Esophagus muscularis mucosa (tissue), 4 donors: ENCODE measurements at regions not wholly inside any gene's neighbourhood (a gene's known extent, or its start where the extent isn't known, plus 50 kb on each side); places are given as distances from the start of the nearest gene placed in this dataset.

Experiments
- DNase-seq: peaks from one replicate; pipeline ENCODE4 v3.0.0-alpha.2; 2017; ENCODE audit errors: extremely low spot score
- H3K27ac ChIP-seq, 4 donors: fragments of 200-600 bp; sonication (generic); replicated peaks in 1 of 4; 1 replicate in 3 of 4; 2 replicates in 1 of 4; pipeline ENCODE4 v1.5.1; 2016 to 2019; ENCODE audit warnings: mild to moderate bottlenecking in 1 of 4
- H3K27me3 ChIP-seq, 4 donors: fragments of 200-600 bp; sonication (generic); one replicate each; pipeline versions ENCODE4 v1.5.1 to v1.6.0; 2016 to 2019
- H3K36me3 ChIP-seq, 4 donors: fragments of 200-600 bp; sonication (generic); one replicate each; pipeline ENCODE4 v1.5.1; 2016 to 2019
- H3K4me1 ChIP-seq, 4 donors: fragments of 200-600 bp; sonication (generic); one replicate each; pipeline ENCODE4 v1.5.1; 2016 to 2019
- H3K4me3 ChIP-seq, 4 donors: fragments of 200-600 bp; sonication (generic); 1 replicate in 2 of 4; 2 replicates in 2 of 4; pipeline ENCODE4 v1.5.1; 2016 to 2019; ENCODE audit warnings: mild to moderate bottlenecking in 4 of 4, moderate library complexity in 1 of 4
- H3K9me3 ChIP-seq, 4 donors: fragments of 200-600 bp; sonication (generic); 1 replicate in 3 of 4; 2 replicates in 1 of 4; pipeline ENCODE4 v1.5.1; 2016 to 2019
- CTCF ChIP-seq, 3 experiments: fragments of 200-600 bp in 2 of 3; fragments of 450-650 bp in 1 of 3; sonication (generic) in 2 of 3; IDR thresholded peaks; one replicate each; pipeline ENCODE4 v1.5.1; 2017 to 2019; ENCODE audit warnings: antibody characterized with exemption in 3 of 3, mild to moderate bottlenecking in 2 of 3, moderate library complexity in 1 of 3
- EP300 ChIP-seq: sonication (generic); formaldehyde crosslinking; IDR thresholded peaks from one replicate; pipeline ENCODE4 v1.6.1; 2017; ENCODE audit warnings: antibody characterized with exemption
- POLR2A ChIP-seq: fragments of 450-650 bp; IDR thresholded peaks from one replicate; pipeline ENCODE4 v1.6.1; 2017; ENCODE audit warnings: antibody characterized with exemption, moderate library complexity, mild to moderate bottlenecking, low read depth
- POLR2AphosphoS5 ChIP-seq, 2 donors: sonication (generic); formaldehyde crosslinking; IDR thresholded peaks; one replicate each; pipeline ENCODE4 v1.6.1; 2017; ENCODE audit warnings: antibody characterized with exemption in 2 of 2
- WGBS: methylation state at CpG from one replicate; pipeline ENCODE4 v1.1.5; 2018; 5-methylcytosine and 5-hydroxymethylcytosine counted together
- intact Hi-C: fragments of 100-400 bp; cut with DNase I; formaldehyde crosslinking; loops from one replicate; pipeline ENCODE4 v1.15.1; 2023

GRCh38 chr17:72205822-72206221 is 85.0 kb downstream of the SOX9 start:
- intact Hi-C loops, result no loop called here
- no peak overlapping the region for H3K4me3 ChIP-seq
- WGBS, result 55% methylated on average over 3 of the region's 3 CpGs
- no peaks in the 10 kb centered on the region for H3K9me3 ChIP-seq
- TF ChIP-seq EP300 (no peak), POLR2A (no peak), POLR2AphosphoS5 (IDR thresholded peaks at IDR 0.05) (no peak), CTCF (IDR thresholded peaks at IDR 0.05) (no peak)
- no peaks in the 10 kb centered on the region for H3K4me1 ChIP-seq
- no peak overlapping the region for H3K27ac ChIP-seq
- H3K27me3 ChIP-seq, result peaks cover 0 to 35% (median 4%) of the 10 kb centered on the region in 4 donors
- DNase-seq, result no peak
- H3K36me3 ChIP-seq, result no peaks in the 10 kb centered on the region

GRCh38 chr17:72206376-72206775 is 85.6 kb downstream of the SOX9 start:
- 57% methylated on average over 4 of the region's 4 CpGs for WGBS
- intact Hi-C loops, result no loop called here
- Histone ChIP-seq H3K36me3 (no peaks in the 10 kb centered on the region), H3K27me3 (peaks cover 0 to 35% (median 4%) of the 10 kb centered on the region in 4 donors), H3K27ac (no peak overlapping the region), H3K4me3 (no peak overlapping the region), H3K4me1 (no peaks in the 10 kb centered on the region), H3K9me3 (no peaks in the 10 kb centered on the region)
- no peak for TF ChIP-seq EP300
- TF ChIP-seq POLR2AphosphoS5 (IDR thresholded peaks at IDR 0.05), result no peak
- no peak for TF ChIP-seq CTCF (IDR thresholded peaks at IDR 0.05)
- no peak for TF ChIP-seq POLR2A
- no peak for DNase-seq

GRCh38 chr17:72208832-72209231 is 88.0 kb downstream of the SOX9 start:
- H3K27ac ChIP-seq, result no peak overlapping the region
- no peaks in the 10 kb centered on the region for H3K36me3 ChIP-seq
- intact Hi-C loops, result no loop called here
- H3K27me3 ChIP-seq, result peaks cover 0 to 32% (median 4%) of the 10 kb centered on the region in 4 donors
- H3K4me1 ChIP-seq, result no peaks in the 10 kb centered on the region
- no peak for DNase-seq
- no peak for TF ChIP-seq EP300
- no peak for TF ChIP-seq POLR2A
- no peak for TF ChIP-seq POLR2AphosphoS5 (IDR thresholded peaks at IDR 0.05)
- no peak for TF ChIP-seq CTCF (IDR thresholded peaks at IDR 0.05)
- H3K4me3 ChIP-seq, result no peak overlapping the region
- peaks cover 0 to 2% (median 0%) of the 10 kb centered on the region in 4 donors for H3K9me3 ChIP-seq

- no peak overlapping the region for H3K4me3 ChIP-seq
- DNase-seq, result no peak
- H3K4me1 ChIP-seq, result no peaks in the 10 kb centered on the region
- H3K9me3 ChIP-seq, result peaks cover 0 to 6% (median 0%) of the 10 kb centered on the region in 4 donors
- peaks cover 0 to 3% (median 0%) of the 10 kb centered on the region in 4 donors for H3K27me3 ChIP-seq
- H3K27ac ChIP-seq, result no peak overlapping the region
- no peak for TF ChIP-seq CTCF (IDR thresholded peaks at IDR 0.05)
- no peak for TF ChIP-seq POLR2AphosphoS5 (IDR thresholded peaks at IDR 0.05)
- no peak for TF ChIP-seq EP300
- no peak for TF ChIP-seq POLR2A
- 72% methylated on average over 5 of the region's 5 CpGs for WGBS
- intact Hi-C loops, result no loop called here
- no peaks in the 10 kb centered on the region for H3K36me3 ChIP-seq
These were observed 91.2 kb downstream of the SOX9 start for GRCh38 chr17:72212041-72212440.

- intact Hi-C loops, result no loop called here
- Histone ChIP-seq H3K36me3 (no peaks in the 10 kb centered on the region), H3K4me3 (no peak overlapping the region), H3K27me3 (peaks cover 0 to 33% (median 12%) of the 10 kb centered on the region in 4 donors), H3K4me1 (peaks cover 6 to 13% (median 10%) of the 10 kb centered on the region in 4 donors), H3K27ac (no peak overlapping the region), H3K9me3 (peaks cover 0 to 6% (median 0%) of the 10 kb centered on the region in 4 donors)
- TF ChIP-seq CTCF (IDR thresholded peaks at IDR 0.05) (no peak), POLR2AphosphoS5 (IDR thresholded peaks at IDR 0.05) (no peak), EP300 (no peak)
- 77% methylated on average over 2 of the region's 2 CpGs for WGBS
- DNase-seq, result no peak
These were observed 94.7 kb downstream of the SOX9 start for GRCh38 chr17:72215490-72215889.
